Endodermal cell (in vitro differentiated cells): ENCODE measurements at regions not wholly inside any gene's neighbourhood (a gene's known extent, or its start where the extent isn't known, plus 50 kb on each side); places are given as distances from the start of the nearest gene placed in this dataset.

Source experiments
- DNase-seq: peaks from one replicate; pipeline ENCODE4 v3.0.0-alpha.2; 2017
- H3K27ac ChIP-seq: 2 replicates; pipeline ENCODE4 v1.5.1; 2013; ENCODE audit warnings: mild to moderate bottlenecking, low read depth, low read length, moderate library complexity
- H3K27me3 ChIP-seq: 2 replicates; pipeline ENCODE4 v1.6.1; 2013; ENCODE audit warnings: mild to moderate bottlenecking, low read length, moderate library complexity; ENCODE audit not compliant: insufficient read depth, control insufficient read depth, poor library complexity, severe bottlenecking
- H3K36me3 ChIP-seq: 2 replicates; pipeline ENCODE4 v1.7.0; 2013; ENCODE audit warnings: mild to moderate bottlenecking, low read length, moderate library complexity; ENCODE audit not compliant: control insufficient read depth, insufficient read depth
- H3K4me1 ChIP-seq: one replicate; pipeline ENCODE4 v1.7.0; 2013; ENCODE audit warnings: low read length; ENCODE audit not compliant: control insufficient read depth, insufficient read depth
- H3K4me3 ChIP-seq: 2 replicates; pipeline ENCODE4 v1.5.1; 2013; ENCODE audit warnings: mild to moderate bottlenecking, low read length, moderate library complexity
- H3K9ac ChIP-seq: 2 replicates; pipeline ENCODE4 v1.6.1; 2013; ENCODE audit warnings: mild to moderate bottlenecking, low read length, moderate library complexity; ENCODE audit not compliant: poor library complexity, severe bottlenecking; ENCODE audit errors: extremely low read depth
- H3K9me3 ChIP-seq: 2 replicates; pipeline ENCODE4 v1.6.1; 2013; ENCODE audit warnings: mild to moderate bottlenecking, low read length, moderate library complexity; ENCODE audit not compliant: control insufficient read depth
- H3K27ac Mint-ChIP-seq: 2 replicates; pipeline ENCODE4 v1.8.0; 2020; ENCODE audit warnings: mixed read lengths
- H3K27me3 Mint-ChIP-seq: 2 replicates; pipeline ENCODE4 v1.8.0; 2021; ENCODE audit warnings: mild to moderate bottlenecking, mixed read lengths; ENCODE audit not compliant: insufficient read depth
- H3K36me3 Mint-ChIP-seq: 2 replicates; pipeline ENCODE4 v1.8.0; 2020; ENCODE audit warnings: low read depth, mixed read lengths
- H3K4me1 Mint-ChIP-seq: 2 replicates; pipeline ENCODE4 v1.8.0; 2020; ENCODE audit warnings: mixed read lengths
- H3K4me3 Mint-ChIP-seq: 2 replicates; pipeline ENCODE4 v1.8.0; 2020; ENCODE audit warnings: mild to moderate bottlenecking, moderate library complexity, mixed read lengths
- H3K9me3 Mint-ChIP-seq: 2 replicates; pipeline ENCODE4 v1.8.0; 2020; ENCODE audit warnings: mild to moderate bottlenecking, mixed read lengths
- WGBS, 2 experiments: methylation state at CpG; one replicate each; pipeline versions ENCODE4 v1.1.5 to v1.1.7; 2013; ENCODE audit warnings: missing lambda C conversion rate in 2 of 2, mixed read lengths in 1 of 2; ENCODE audit not compliant: insufficient coverage in 1 of 2, insufficient read length in 1 of 2; 5-methylcytosine and 5-hydroxymethylcytosine counted together
- TF ChIP-seq, protein P1 (sequence below): fragments of 200-600 bp; sonication (generic); conservative IDR thresholded peaks from 2 replicates; pipeline ENCODE4 v1.5.0; 2021; ENCODE audit warnings: antibody characterized with exemption, mild to moderate bottlenecking

DNA sequence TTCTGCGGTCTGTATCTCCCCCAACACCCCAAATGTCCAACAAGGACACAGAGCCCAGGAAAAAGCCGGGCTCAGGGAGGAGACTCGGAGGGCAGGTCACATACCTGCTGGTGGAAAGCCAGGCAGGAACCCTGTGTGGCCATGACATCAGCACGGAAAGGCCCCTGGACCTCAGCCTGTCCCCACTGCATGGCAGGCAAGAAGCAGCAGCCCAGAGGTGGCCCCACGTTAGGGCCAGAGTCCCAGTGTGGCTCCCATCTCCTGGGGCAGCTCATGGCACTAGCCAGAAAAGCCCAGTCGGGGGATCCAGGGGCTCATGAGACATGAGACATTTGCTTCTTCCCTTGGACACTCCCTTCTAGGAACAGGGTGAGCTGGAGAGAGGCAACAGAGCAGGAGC lies 258.7 kb downstream of the DLL1 start:
- Mint-ChIP-seq H3K9me3 (peaks cover 31% of the 10 kb centered on the region), H3K27ac (no peak overlapping the region), H3K36me3 (peaks cover 3% of the 10 kb centered on the region), H3K4me3 (no peak overlapping the region), H3K27me3 (peaks cover 5% of the 10 kb centered on the region), H3K4me1 (peaks cover 21% of the 10 kb centered on the region)
- WGBS, 2 experiments, result 83 to 89% methylated on average over 3 to 6 of the region's 6 CpGs
- H3K4me1 ChIP-seq, result peaks cover 12% of the 10 kb centered on the region
- peak; percentile 33 for DNase-seq
- no peaks in the 10 kb centered on the region for H3K27me3 ChIP-seq
- no peak overlapping the region for H3K27ac ChIP-seq
- no peaks in the 10 kb centered on the region for H3K9me3 ChIP-seq
- no peak overlapping the region for H3K9ac ChIP-seq
- H3K4me3 ChIP-seq, result no peak overlapping the region
- H3K36me3 ChIP-seq, result no peaks in the 10 kb centered on the region
- TF ChIP-seq, protein P1, sequence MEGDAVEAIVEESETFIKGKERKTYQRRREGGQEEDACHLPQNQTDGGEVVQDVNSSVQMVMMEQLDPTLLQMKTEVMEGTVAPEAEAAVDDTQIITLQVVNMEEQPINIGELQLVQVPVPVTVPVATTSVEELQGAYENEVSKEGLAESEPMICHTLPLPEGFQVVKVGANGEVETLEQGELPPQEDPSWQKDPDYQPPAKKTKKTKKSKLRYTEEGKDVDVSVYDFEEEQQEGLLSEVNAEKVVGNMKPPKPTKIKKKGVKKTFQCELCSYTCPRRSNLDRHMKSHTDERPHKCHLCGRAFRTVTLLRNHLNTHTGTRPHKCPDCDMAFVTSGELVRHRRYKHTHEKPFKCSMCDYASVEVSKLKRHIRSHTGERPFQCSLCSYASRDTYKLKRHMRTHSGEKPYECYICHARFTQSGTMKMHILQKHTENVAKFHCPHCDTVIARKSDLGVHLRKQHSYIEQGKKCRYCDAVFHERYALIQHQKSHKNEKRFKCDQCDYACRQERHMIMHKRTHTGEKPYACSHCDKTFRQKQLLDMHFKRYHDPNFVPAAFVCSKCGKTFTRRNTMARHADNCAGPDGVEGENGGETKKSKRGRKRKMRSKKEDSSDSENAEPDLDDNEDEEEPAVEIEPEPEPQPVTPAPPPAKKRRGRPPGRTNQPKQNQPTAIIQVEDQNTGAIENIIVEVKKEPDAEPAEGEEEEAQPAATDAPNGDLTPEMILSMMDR, result no peak

DNA sequence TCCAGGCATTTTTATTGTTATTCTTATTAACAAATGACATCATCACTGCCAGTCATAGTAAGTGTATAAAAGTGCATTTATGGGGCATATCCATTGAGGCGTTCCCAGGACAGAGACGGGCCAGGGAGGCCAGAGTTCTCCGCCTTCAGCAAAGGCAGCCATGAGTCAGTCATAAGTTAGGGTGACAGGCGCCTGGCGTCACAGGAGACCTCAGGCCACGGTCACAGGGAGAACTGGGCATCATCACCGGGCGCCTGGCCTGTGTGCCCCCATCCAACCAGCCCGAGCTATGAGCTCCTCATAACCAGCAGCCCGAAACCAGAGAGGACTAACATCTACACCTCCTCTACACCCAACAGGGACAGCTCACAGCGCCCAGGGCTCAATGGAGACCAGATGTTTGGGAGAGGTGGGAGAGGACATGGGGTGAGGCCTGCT lies 259.2 kb downstream of the DLL1 start:
- Mint-ChIP-seq H3K36me3 (peaks cover 3% of the 10 kb centered on the region), H3K4me3 (no peak overlapping the region), H3K9me3 (peaks cover 30% of the 10 kb centered on the region), H3K4me1 (peaks cover 16% of the 10 kb centered on the region), H3K27me3 (peaks cover 5% of the 10 kb centered on the region), H3K27ac (no peak overlapping the region)
- Histone ChIP-seq H3K4me1 (peaks cover 7% of the 10 kb centered on the region), H3K27me3 (no peaks in the 10 kb centered on the region), H3K9me3 (no peaks in the 10 kb centered on the region), H3K4me3 (no peak overlapping the region), H3K36me3 (no peaks in the 10 kb centered on the region), H3K9ac (no peak overlapping the region), H3K27ac (no peak overlapping the region)
- WGBS, 2 experiments, result 82 to 84% methylated on average over 6 to 10 of the region's 11 CpGs
- TF ChIP-seq, protein P1, result no peak
- peak; percentile 13 for DNase-seq

- peaks cover 3% of the 10 kb centered on the region for H3K36me3 Mint-ChIP-seq
- Histone ChIP-seq H3K36me3 (no peaks in the 10 kb centered on the region), H3K9me3 (no peaks in the 10 kb centered on the region), H3K27ac (no peak overlapping the region), H3K9ac (no peak overlapping the region), H3K4me3 (no peak overlapping the region), H3K27me3 (no peaks in the 10 kb centered on the region), H3K4me1 (peaks cover 4% of the 10 kb centered on the region)
- H3K4me1 Mint-ChIP-seq, result peaks cover 8% of the 10 kb centered on the region
- H3K9me3 Mint-ChIP-seq, result peaks cover 23% of the 10 kb centered on the region
- WGBS, 2 experiments, result 91 to 100% methylated on average over 4 to 16 of the region's 16 CpGs
- H3K27ac Mint-ChIP-seq, result no peak overlapping the region
- DNase-seq, result peak; percentile 35
- TF ChIP-seq, protein P1, result no peak
- peaks cover 5% of the 10 kb centered on the region for H3K27me3 Mint-ChIP-seq
- no peak overlapping the region for H3K4me3 Mint-ChIP-seq
Measured at GRCh38 chr6:170030821-170031471, 259.9 kb downstream of the DLL1 start.
